ENCODE measurements at regions not wholly inside any gene's neighbourhood (a gene's known extent, or its start where the extent isn't known, plus 50 kb on each side); places are given as distances from the start of the nearest gene placed in this dataset.

- TF ChIP-seq FOXM1 (IDR thresholded peaks at IDR 0.05; ENCODE audit: borderline replicate concordance) (no peak), SP1 (IDR thresholded peaks at IDR 0.05) (no peak), ZNF384 (IDR thresholded peaks at IDR 0.05) (no peak), TARDBP (IDR thresholded peaks at IDR 0.05) (no peak), HDGF (IDR thresholded peaks at IDR 0.05; ENCODE audit: borderline replicate concordance) (no peak), FOXA1 (IDR thresholded peaks at IDR 0.05) (no peak), L3MBTL2 (conservative IDR thresholded peaks at IDR 0.05) (no peak), BHLHE40 (IDR thresholded peaks at IDR 0.05; ENCODE audit: borderline replicate concordance) (no peak), SUZ12 (IDR thresholded peaks at IDR 0.05) (no peak)
- no peak for DNase-seq (ENCODE audit: extremely low spot score)
- POLR2A ChIA-PET, result no interaction called here
- CTCF ChIA-PET, result interaction anchor here (0.6 kb wide), 1 partner anchor 1253 kb away, joined by 4 read pairs; no protein-coding TSS in a partner anchor
These were observed 251.1 kb upstream of the DIAPH2 start for GRCh38 chrX:96433409-96434077.

- TF ChIP-seq PKNOX1 (IDR thresholded peaks at IDR 0.05) (no peak), FOXM1 (IDR thresholded peaks at IDR 0.05; ENCODE audit: borderline replicate concordance) (no peak), FOXK2 (IDR thresholded peaks at IDR 0.05) (no peak), TARDBP (IDR thresholded peaks at IDR 0.05) (no peak), L3MBTL2 (conservative IDR thresholded peaks at IDR 0.05) (no peak)
- ChIA-PET POLR2A (no interaction called here), CTCF (no interaction called here)
- DNase-seq (ENCODE audit: extremely low spot score), result no peak
These were observed 249.1 kb upstream of the DIAPH2 start for GRCh38 chrX:96435378-96436035.

- TF ChIP-seq SUZ12 (IDR thresholded peaks at IDR 0.05) (no peak), ELF4 (IDR thresholded peaks at IDR 0.05) (no peak), ZNF384 (IDR thresholded peaks at IDR 0.05) (no peak), PKNOX1 (IDR thresholded peaks at IDR 0.05) (no peak), FOXK2 (IDR thresholded peaks at IDR 0.05) (no peak), BHLHE40 (IDR thresholded peaks at IDR 0.05; ENCODE audit: borderline replicate concordance) (no peak), CTBP1 (IDR thresholded peaks at IDR 0.05; ENCODE audit: borderline replicate concordance) (no peak), TARDBP (IDR thresholded peaks at IDR 0.05) (no peak), HDGF (IDR thresholded peaks at IDR 0.05; ENCODE audit: borderline replicate concordance) (no peak), NFRKB (IDR thresholded peaks at IDR 0.05) (no peak), L3MBTL2 (conservative IDR thresholded peaks at IDR 0.05) (no peak), FOXA1 (IDR thresholded peaks at IDR 0.05) (no peak), ARNT (IDR thresholded peaks at IDR 0.05) (no peak), LEF1 (IDR thresholded peaks at IDR 0.05; ENCODE audit: borderline replicate concordance) (no peak), SP1 (IDR thresholded peaks at IDR 0.05) (no peak)
- ChIA-PET CTCF (no interaction called here), POLR2A (no interaction called here)
- DNase-seq (ENCODE audit: extremely low spot score), result no peak
These were observed 248.5 kb upstream of the DIAPH2 start for GRCh38 chrX:96436105-96436504.

- DNase-seq (ENCODE audit: extremely low spot score), result no peak
- ChIA-PET POLR2A (no interaction called here), CTCF (no interaction called here)
- TF ChIP-seq FOXK2 (IDR thresholded peaks at IDR 0.05) (no peak), L3MBTL2 (conservative IDR thresholded peaks at IDR 0.05) (no peak), SUZ12 (IDR thresholded peaks at IDR 0.05) (no peak), LEF1 (IDR thresholded peaks at IDR 0.05; ENCODE audit: borderline replicate concordance) (no peak), SP1 (IDR thresholded peaks at IDR 0.05) (no peak), NFRKB (IDR thresholded peaks at IDR 0.05) (no peak), HDGF (IDR thresholded peaks at IDR 0.05; ENCODE audit: borderline replicate concordance) (no peak), TARDBP (IDR thresholded peaks at IDR 0.05) (no peak), PKNOX1 (IDR thresholded peaks at IDR 0.05) (no peak), ZNF384 (IDR thresholded peaks at IDR 0.05) (no peak), FOXA1 (IDR thresholded peaks at IDR 0.05) (no peak), ARNT (IDR thresholded peaks at IDR 0.05) (no peak), BHLHE40 (IDR thresholded peaks at IDR 0.05; ENCODE audit: borderline replicate concordance) (no peak), CTBP1 (IDR thresholded peaks at IDR 0.05; ENCODE audit: borderline replicate concordance) (no peak)
These were observed 245.8 kb upstream of the DIAPH2 start for GRCh38 chrX:96438803-96439202.

GRCh38 chrX:96440941-96441340, 243.7 kb upstream of the DIAPH2 start:
- CTCF ChIA-PET, result no interaction called here
- TF ChIP-seq FOXM1 (IDR thresholded peaks at IDR 0.05; ENCODE audit: borderline replicate concordance) (no peak), FOXK2 (IDR thresholded peaks at IDR 0.05) (no peak), BHLHE40 (IDR thresholded peaks at IDR 0.05; ENCODE audit: borderline replicate concordance) (no peak), SP1 (IDR thresholded peaks at IDR 0.05) (no peak)
- DNase-seq (ENCODE audit: extremely low spot score), result no peak
- POLR2A ChIA-PET, result no interaction called here

GRCh38 chrX:96445531-96446065, 239.0 kb upstream of the DIAPH2 start:
- DNase-seq (ENCODE audit: extremely low spot score), result no peak
- ChIA-PET CTCF (no interaction called here), POLR2A (no interaction called here)
- TF ChIP-seq CTBP1 (IDR thresholded peaks at IDR 0.05; ENCODE audit: borderline replicate concordance), result no peak
